WTC11 (cell line): ENCODE measurements at regions not wholly inside any gene's neighbourhood (a gene's known extent, or its start where the extent isn't known, plus 50 kb on each side); places are given as distances from the start of the nearest gene placed in this dataset.

ENCODE experiments used
- CREB1 ChIP-seq: sonication (generic); formaldehyde crosslinking; IDR thresholded peaks from 2 replicates; pipeline ENCODE4 v1.8.0; 2023; ENCODE audit warnings: mild to moderate bottlenecking, missing genetic modification reagents
- TF ChIP-seq, protein P1 (sequence below): sonication (generic); formaldehyde crosslinking; IDR thresholded peaks from 2 replicates; pipeline ENCODE4 v1.8.0; 2022; ENCODE audit warnings: mild to moderate bottlenecking, missing genetic modification reagents
- TF ChIP-seq, protein P2 (sequence below): sonication (generic); formaldehyde crosslinking; conservative IDR thresholded peaks from 2 replicates; pipeline ENCODE4 v1.8.1; 2023; ENCODE audit warnings: mild to moderate bottlenecking, low read depth, missing genetic modification reagents, moderate library complexity
- TF ChIP-seq, protein P3 (sequence below): fragments of 250-450 bp; sonication (Bioruptor Pico); IDR thresholded peaks from 2 replicates; pipeline ENCODE4 v1.9.0; 2021; ENCODE audit warnings: moderate library complexity, mild to moderate bottlenecking, inconsistent platforms, borderline replicate concordance
- TF ChIP-seq, protein P4 (sequence below): fragments of 200-600 bp; IDR thresholded peaks from 2 replicates; pipeline ENCODE4 v1.8.0; 2022; ENCODE audit warnings: antibody characterized with exemption

DNA sequence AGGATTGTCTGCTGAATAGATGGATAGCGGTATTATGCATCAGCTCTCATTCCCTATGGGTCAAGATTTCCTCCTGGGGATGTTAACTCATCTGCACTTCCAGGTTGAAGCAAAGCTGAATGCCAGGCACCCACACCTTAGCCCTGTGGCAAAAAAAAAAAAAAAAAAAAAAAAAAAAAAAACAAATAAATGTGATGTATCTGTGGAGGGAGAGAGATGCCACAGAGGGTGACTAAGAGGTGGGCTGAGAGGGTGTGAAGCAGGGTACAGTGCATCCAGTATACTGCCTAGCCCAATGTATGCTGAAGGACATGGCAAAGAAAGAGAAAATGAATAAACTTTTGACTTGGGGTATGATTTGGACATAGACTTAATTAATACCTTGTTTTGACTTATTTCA lies 91.4 kb downstream of the COPS8 start:
- TF ChIP-seq, protein P1, sequence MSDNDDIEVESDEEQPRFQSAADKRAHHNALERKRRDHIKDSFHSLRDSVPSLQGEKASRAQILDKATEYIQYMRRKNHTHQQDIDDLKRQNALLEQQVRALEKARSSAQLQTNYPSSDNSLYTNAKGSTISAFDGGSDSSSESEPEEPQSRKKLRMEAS (CRISPR knock-in tag), result no peak
- TF ChIP-seq CREB1 (CRISPR knock-in tag), result no peak
- TF ChIP-seq, protein P2, sequence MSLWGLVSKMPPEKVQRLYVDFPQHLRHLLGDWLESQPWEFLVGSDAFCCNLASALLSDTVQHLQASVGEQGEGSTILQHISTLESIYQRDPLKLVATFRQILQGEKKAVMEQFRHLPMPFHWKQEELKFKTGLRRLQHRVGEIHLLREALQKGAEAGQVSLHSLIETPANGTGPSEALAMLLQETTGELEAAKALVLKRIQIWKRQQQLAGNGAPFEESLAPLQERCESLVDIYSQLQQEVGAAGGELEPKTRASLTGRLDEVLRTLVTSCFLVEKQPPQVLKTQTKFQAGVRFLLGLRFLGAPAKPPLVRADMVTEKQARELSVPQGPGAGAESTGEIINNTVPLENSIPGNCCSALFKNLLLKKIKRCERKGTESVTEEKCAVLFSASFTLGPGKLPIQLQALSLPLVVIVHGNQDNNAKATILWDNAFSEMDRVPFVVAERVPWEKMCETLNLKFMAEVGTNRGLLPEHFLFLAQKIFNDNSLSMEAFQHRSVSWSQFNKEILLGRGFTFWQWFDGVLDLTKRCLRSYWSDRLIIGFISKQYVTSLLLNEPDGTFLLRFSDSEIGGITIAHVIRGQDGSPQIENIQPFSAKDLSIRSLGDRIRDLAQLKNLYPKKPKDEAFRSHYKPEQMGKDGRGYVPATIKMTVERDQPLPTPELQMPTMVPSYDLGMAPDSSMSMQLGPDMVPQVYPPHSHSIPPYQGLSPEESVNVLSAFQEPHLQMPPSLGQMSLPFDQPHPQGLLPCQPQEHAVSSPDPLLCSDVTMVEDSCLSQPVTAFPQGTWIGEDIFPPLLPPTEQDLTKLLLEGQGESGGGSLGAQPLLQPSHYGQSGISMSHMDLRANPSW (CRISPR knock-in tag), result no peak
- TF ChIP-seq, protein P3, sequence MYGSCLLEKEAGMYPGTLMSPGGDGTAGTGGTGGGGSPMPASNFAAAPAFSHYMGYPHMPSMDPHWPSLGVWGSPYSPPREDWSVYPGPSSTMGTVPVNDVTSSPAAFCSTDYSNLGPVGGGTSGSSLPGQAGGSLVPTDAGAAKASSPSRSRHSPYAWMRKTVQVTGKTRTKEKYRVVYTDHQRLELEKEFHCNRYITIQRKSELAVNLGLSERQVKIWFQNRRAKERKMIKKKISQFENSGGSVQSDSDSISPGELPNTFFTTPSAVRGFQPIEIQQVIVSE (CRISPR knock-in tag), result no peak
- TF ChIP-seq, protein P4, sequence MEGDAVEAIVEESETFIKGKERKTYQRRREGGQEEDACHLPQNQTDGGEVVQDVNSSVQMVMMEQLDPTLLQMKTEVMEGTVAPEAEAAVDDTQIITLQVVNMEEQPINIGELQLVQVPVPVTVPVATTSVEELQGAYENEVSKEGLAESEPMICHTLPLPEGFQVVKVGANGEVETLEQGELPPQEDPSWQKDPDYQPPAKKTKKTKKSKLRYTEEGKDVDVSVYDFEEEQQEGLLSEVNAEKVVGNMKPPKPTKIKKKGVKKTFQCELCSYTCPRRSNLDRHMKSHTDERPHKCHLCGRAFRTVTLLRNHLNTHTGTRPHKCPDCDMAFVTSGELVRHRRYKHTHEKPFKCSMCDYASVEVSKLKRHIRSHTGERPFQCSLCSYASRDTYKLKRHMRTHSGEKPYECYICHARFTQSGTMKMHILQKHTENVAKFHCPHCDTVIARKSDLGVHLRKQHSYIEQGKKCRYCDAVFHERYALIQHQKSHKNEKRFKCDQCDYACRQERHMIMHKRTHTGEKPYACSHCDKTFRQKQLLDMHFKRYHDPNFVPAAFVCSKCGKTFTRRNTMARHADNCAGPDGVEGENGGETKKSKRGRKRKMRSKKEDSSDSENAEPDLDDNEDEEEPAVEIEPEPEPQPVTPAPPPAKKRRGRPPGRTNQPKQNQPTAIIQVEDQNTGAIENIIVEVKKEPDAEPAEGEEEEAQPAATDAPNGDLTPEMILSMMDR, result no peak
